ENCODE measurements at regions not wholly inside any gene's neighbourhood (a gene's known extent, or its start where the extent isn't known, plus 50 kb on each side); places are given as distances from the start of the nearest gene placed in this dataset.

- no peak for DNase-seq
Measured at GRCh38 chr9:117485176-117485575, 70.3 kb upstream of the ASTN2 start.

GRCh38 chr9:117480729-117481128 lies 65.9 kb upstream of the ASTN2 start:
- DNase-seq: no peak

- DNase-seq: no peak
Measured at GRCh38 chr9:117480253-117480652, 65.4 kb upstream of the ASTN2 start.

- DNase-seq: no peak
Measured at GRCh38 chr9:117473293-117473692, 58.4 kb upstream of the ASTN2 start.

- DNase-seq: no peak
Measured at GRCh38 chr9:117470902-117471301, 56.0 kb upstream of the ASTN2 start.

GRCh38 chr9:117470455-117470854 lies 55.6 kb upstream of the ASTN2 start:
- DNase-seq: no peak

GRCh38 chr9:117466111-117466510 lies 51.3 kb upstream of the ASTN2 start:
- no peak for DNase-seq

GRCh38 chr9:117465706-117466105 lies 50.8 kb upstream of the ASTN2 start:
- no peak for DNase-seq

GRCh38 chr9:117464941-117465616 lies 50.2 kb upstream of the ASTN2 start:
- DNase-seq: no peak

All from Kasumi-1 (cell line).